A204.1 (cell line): ENCODE measurements at regions not wholly inside any gene's neighbourhood (a gene's known extent, or its start where the extent isn't known, plus 50 kb on each side); places are given as distances from the start of the nearest gene placed in this dataset.
A peak's percentile ranks its signal among the peaks of the same experiment; 100 is the strongest.

Experiments
- FAIRE-seq: peaks from 2 replicates; lab custom pipeline; 2012; peaks lifted over from hg19 to GRCh38; lab: Jason Lieb, UNC

GRCh38 chr12:108462686-108463085 is 52.4 kb upstream of the FICD start:
- FAIRE-seq: no peak

- no peak for FAIRE-seq
Observed at GRCh38 chr12:108461058-108461660, 53.9 kb upstream of the FICD start.

DNA sequence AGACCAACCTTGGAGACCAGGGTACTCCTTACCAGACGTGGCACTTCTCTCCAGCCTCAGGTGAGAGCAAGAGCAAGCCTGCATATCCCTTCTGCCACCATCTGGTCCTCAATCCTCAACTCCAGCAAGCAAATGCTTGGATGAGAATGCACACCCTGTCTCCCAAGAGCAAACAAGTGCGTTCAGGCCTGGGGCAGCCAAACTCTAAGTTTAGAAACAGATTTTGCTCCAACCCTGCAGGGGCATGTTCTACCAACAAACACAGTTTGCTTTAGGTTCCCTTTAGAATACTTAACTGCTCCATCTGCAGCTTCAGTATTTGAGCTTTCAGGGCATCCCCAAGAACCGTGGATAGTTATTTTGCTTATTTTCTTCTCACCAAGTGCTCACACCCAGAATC is 55.9 kb upstream of the FICD start:
- FAIRE-seq: no peak

GRCh38 chr12:108457734-108458361 is 57.2 kb upstream of the FICD start:
- FAIRE-seq: no peak

- FAIRE-seq: peak; percentile 68
Observed at GRCh38 chr12:108457006-108457733, 57.9 kb upstream of the FICD start.

DNA sequence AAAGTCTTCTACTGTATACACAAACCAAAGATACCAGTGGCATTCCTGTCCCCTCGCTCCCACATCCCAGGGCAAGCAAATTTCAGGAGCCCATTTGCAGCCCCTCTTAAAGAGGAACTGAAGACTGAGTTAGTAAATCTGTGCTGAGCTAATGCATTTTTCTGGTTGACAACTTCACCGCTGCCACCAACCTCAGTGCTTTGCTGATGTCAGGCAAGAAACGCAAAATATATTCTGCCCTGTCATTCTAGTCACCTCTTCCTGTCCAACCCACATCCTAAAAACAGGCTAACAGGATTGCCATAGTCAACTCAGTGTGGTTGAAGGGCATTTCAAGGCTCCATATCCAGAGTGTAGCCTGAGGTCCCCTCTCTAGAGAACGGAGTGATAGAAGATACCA is 59.4 kb upstream of the FICD start:
- no peak for FAIRE-seq

DNA sequence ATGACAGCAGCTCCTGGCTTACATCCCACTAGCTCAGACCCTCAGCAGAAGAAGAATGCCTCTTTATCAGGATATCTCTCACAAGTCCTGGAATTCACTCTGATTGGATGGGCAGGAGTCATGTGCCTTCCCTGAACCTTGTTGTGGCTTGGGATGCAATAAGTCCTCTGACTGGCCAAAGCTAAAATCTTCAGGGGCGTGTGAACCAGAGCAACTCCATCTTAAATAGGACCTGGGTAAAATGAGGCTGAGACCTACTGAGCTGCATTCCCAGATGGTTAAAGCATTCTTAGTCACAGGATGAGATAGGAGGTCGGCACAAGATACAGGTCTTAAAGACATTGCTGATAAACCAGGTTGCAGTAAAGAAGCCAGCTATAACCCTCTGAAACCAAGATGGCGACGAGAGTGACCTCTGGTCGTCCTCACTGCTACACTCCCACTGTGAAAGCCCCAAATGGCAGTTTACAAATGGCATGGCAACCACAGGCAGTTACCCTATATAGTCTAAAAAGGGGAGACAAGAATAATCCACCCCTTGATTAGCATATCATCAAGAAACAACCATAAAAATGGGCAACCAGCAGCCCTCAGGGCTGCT is 60.4 kb upstream of the FICD start:
- no peak for FAIRE-seq

DNA sequence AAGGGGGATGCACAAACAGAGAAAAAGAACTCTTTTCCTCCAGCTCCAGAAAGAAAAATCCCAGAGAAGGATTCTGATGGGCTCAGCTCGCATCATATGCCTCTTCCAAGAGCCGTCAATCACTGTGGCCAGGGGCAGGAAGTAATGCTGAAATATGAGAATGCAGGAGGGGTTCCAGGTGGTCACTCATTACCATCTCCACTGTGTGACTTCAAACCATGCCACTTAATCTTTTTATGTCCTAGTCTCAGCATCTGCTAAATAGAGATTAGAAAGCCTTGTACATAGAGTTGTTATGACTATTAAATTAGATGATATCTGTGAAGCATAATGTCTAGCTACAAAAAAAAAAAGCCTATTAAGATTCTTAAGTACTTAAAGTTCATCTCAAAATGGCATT is 65.6 kb upstream of the FICD start:
- FAIRE-seq: no peak

DNA sequence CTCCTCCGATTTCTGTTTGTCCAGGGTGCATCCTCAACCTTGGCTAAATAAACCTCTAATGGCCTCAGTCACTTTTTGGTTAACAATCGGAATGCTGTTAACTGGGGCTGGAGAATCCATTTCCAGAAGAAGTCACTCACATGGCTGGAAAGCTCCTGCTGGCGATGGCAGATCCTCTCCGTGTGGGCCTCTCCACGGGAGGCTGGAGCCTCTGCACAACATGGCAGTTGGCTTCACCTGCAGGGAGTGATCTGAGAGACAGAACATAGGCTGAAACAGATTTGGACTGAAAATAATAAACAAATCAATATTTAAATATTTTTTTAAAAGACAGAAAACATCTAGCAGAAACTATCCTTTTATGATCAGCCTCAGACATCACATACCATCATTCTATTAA is 66.8 kb upstream of the FICD start:
- no peak for FAIRE-seq

DNA sequence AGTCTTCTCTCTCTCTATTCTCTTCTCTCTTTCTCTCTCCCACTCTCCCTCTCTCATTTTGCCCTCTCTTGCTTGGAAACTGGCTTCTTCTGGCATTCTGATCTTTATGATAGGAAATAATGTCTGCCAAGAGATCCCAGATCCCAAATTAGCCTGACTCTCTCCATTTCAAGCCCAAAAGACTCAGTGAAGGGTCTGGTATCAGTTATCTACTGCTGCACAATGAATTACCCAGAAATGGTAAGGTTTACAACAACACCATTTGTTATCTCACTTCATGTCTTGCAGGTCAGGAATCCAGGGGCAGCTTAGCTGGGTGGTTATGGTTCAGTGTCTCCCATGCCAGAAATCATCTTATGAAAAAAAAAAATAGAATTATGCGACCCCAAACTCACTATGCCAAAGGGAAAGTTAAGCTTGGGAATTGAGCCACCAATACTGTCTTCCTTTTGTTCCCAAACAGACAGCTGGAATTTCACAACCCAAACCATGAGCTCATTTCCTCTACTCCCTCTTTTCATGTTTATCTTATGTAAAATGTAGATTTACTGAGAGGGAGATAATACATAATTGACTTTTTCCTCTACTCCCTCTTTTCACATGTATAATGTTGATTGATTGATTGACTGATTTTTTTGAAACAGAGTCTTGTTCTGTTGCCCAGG is 67.8 kb upstream of the FICD start:
- no peak for FAIRE-seq

- no peak for FAIRE-seq
Observed at GRCh38 chr12:108446766-108447165, 68.3 kb upstream of the FICD start.

DNA sequence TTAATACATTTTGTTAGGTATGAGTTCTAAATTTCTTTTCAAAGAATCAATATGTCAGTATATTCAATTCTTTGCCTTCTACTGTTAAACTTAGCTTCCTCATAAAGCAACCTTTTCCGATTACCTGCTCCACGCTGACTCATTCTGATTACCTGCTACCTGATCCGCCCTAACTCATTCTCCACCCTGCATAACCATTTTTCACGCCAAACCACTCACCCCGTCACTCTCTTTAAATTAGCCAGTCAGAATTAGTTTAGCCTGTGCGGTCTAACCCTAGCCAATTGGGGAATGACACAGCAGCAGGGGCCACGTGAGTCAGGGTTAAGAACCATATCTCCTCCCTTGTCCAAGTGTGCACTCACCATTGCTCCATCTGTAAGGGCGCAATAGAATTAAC is 72.2 kb upstream of the FICD start:
- FAIRE-seq: no peak

DNA sequence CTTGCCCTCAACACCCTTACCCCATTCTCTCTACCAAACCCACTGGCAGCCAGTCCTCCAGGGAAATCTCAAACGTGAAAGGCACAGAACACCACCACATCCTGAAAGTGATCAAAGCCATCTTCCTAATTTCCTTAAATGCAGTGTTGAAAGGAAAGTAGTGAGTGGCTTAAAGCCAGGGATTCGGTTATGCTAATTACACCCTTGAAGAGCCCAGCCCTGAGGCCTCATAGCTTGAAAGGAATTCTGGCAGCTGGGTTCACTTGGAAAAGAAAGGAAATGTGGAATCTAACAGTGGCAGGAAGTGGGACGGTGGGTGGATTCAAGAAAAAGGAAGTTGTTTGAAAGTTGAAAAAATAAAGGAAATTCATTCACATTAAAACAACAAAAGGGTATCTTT is 73.0 kb upstream of the FICD start:
- FAIRE-seq: no peak

DNA sequence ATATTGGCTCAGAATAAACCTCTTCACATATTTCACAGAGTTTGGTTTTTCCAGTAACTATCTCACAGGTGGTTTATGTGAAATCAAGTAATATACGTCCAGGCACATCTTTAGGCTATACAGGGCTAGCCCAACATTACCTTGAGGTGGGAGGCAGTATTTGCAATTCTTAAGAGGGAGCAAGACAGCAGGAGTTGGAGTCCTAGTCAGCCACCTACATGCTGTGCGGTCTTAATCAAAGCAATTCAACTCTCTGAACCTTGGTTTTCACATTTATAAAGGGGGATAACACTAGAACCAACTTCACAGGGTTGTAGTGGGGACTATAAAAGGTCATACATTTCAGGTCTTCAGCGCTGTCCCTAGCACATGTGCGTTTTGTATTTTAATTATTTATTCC is 73.5 kb upstream of the FICD start:
- FAIRE-seq: no peak

DNA sequence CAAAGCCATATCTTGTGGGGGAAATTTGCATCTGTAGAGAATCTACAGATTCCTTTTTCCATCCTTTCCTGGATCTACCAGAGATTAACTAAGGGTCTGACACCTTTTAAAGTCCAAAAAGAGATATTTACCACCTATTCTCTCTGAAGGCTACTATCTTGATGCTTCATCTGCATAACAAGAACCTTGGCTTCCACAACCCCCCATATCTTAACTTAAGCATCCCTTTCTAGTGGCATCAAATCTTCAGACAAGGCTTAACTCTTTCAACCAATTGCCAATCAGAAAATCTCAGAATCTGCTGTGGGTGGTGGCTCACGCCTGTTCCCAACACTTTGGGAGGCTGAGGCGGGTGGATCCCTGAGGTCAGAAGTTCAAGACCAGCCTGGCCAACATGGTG is 74.3 kb upstream of the FICD start:
- no peak for FAIRE-seq

DNA sequence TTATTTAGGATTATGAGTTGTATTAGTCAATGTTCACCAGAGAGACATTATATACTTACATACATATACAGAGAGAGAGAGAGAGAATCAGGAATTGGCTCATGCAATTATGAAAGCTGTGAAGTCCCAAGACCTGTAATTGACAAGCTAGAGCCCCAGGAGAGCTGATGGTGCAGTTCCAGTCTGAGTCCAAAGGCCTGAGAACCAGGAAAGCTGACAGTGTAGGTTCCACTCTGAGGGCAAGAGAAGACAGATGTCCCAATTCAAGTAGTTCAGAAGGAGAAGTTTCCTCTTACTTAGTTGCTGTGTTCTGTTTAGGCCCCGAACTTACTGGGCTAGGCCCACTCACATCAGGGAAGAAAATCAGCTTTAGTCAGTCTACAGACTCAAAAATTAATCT is 76.4 kb upstream of the FICD start:
- FAIRE-seq: no peak

DNA sequence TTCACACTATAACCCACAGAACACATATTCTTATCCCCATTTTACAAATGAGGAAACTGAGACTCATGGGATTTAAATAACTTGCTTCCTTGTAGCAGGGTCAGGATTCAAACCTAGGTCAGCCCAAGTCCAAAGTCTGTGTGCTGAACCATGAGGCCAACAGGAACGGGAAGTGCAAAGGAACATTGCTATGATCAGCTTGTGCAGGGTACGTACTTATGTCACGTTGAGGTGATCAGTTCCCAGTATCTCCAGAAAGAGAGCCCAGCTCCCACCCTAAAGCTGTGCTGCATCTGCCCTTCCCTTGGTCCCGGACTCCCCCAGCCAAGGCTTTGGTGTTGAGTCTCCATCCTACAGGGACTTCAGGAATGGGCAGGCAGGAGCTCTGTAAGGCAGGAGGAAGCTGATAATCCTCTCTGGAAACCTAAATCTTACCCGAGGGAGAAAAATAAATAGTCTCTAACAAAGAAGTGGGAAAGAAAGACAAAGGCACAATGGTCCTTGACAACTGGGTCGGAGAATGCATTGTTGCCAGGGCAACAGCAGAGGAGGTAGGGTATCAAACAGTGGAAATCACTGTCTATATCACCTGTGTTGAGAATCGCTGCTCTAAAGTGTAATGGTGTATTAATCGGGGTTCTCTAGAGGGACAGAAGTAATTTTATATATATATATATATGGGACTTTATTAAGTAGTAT is 82.5 kb upstream of the FICD start:
- FAIRE-seq: no peak

- no peak for FAIRE-seq
Observed at GRCh38 chr12:108430926-108431325, 84.2 kb upstream of the FICD start.

DNA sequence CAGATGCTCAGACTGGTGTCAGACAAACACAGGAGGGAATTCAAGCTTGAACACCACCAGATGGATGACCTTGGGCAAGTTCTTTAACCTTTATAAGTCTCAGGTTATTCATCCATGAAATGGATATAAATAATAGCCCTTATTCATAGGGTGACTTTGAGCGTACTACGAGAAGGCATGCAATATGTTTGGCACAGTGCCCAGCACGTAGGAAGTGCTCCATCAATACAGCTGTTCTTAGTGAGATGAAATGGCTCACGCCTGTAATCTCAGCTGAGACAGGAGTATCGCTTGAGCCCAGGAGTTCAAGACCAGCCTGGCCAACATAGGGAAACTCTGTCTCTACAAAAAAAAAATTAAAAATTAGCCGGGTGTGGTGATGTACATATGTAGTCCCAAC is 84.8 kb upstream of the FICD start:
- FAIRE-seq: no peak

DNA sequence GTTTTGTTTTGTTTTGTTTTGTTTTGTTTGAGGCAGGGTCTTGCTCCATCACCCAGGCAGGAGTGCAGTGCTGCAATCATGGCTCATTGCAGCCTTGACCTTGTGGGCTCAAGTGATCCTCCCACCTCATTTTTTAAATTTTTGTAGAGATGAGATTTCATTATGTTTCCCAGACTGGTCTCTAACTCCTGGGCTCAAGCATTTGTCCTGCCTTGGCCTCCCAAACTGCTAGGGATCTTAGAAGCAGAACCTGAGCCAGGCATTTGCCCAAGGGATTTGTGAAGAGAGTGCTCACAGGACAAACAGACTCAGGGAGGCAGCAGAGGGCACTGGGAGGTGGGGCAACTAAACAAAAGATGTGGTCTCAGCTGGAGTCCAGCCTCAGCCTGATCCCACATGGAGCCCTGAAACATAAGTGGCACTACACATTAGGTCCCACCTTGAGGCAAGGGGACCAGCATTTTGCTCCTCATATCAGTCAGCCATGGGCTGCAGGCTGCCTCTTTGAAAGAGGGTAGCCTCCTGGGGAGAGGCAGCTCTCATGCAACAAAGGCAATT is 86.2 kb upstream of the CMKLR1 start:
- FAIRE-seq: no peak

GRCh38 chr12:108424816-108425215 is 85.7 kb upstream of the CMKLR1 start:
- no peak for FAIRE-seq

DNA sequence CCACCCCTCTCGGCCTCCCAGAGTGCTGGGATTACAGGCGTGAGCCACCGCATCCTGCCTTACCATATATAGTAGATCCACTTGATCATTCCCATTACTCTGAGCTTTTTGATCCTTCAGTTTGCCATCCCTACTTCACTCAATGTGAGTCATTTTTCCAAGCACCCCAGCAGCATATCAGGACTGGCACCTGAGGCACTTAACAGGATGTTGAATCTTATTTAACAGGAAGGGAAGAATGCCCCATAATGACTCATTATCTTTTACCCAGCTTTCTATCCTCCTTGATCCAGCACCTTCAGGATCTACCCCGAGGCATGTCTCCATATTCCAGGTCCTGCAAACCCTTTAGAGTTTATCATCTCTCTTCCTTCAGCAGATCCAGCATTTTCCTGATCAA is 84.9 kb upstream of the CMKLR1 start:
- FAIRE-seq: no peak
